IMR-90 (cell line): ENCODE measurements at regions not wholly inside any gene's neighbourhood (a gene's known extent, or its start where the extent isn't known, plus 50 kb on each side); places are given as distances from the start of the nearest gene placed in this dataset.

Experiments
- ATAC-seq: fragments of 200-7000 bp; cut with Tn5 transposase; 2 replicates; pipeline ENCODE4 v1.9.1; 2020; ENCODE audit warnings: low read depth, mild to moderate bottlenecking, moderate library complexity
- BruUV-seq: library from RNA; stranded (reverse); fragments of 400-500 nt; replicated peaks from 2 replicates; lab custom pipeline; 2021; lab: Mats Ljungman, UMichigan
- CTCF ChIA-PET: fragments of 300-600 bp; formaldehyde crosslinking; extraction: SDS; loops from one replicate; lab custom pipeline; 2021; ENCODE audit warnings: antibody characterized with exemption; lab: Yijun Ruan, JAX
- POLR2A ChIA-PET: fragments of 300-600 bp; sonication (Branson Sonifier 250); formaldehyde crosslinking; loops from one replicate; lab custom pipeline; 2022; ENCODE audit warnings: antibody characterized with exemption; ENCODE audit not compliant: unreplicated experiment; lab: Charles Lee
- DNase-seq: peaks from one replicate; pipeline ENCODE4 v3.0.0; 2013
- H2AFZ ChIP-seq: replicated peaks from 2 replicates; pipeline ENCODE3; 2013; ENCODE audit warnings: low read length, mild to moderate bottlenecking; ENCODE audit not compliant: poor library complexity
- H2AK5ac ChIP-seq: 2 replicates; pipeline ENCODE4 v1.6.1; 2013; ENCODE audit warnings: low read depth, low read length, inconsistent platforms
- H2AK9ac ChIP-seq: replicated peaks from 2 replicates; pipeline ENCODE3; 2013; ENCODE audit warnings: mild to moderate bottlenecking, low read depth, low read length, moderate library complexity; ENCODE audit not compliant: poor library complexity
- H2BK120ac ChIP-seq: 2 replicates; pipeline ENCODE4 v1.6.1; 2013; ENCODE audit warnings: low read depth, low read length, inconsistent platforms
- H2BK15ac ChIP-seq: 3 replicates; pipeline ENCODE4 v1.6.1; 2013; ENCODE audit warnings: low read depth, low read length, inconsistent platforms
- H2BK20ac ChIP-seq: 2 replicates; pipeline ENCODE4 v1.6.1; 2013; ENCODE audit warnings: low read depth, mild to moderate bottlenecking, inconsistent platforms, low read length, moderate library complexity
- H2BK5ac ChIP-seq: 2 replicates; pipeline ENCODE4 v1.6.1; 2013; ENCODE audit warnings: mild to moderate bottlenecking, low read depth, low read length, inconsistent platforms; ENCODE audit not compliant: poor library complexity, severe bottlenecking
- H3K14ac ChIP-seq: replicated peaks from 2 replicates; pipeline ENCODE4 v1.6.1; 2013; ENCODE audit warnings: low read depth, low read length, inconsistent platforms
- H3K18ac ChIP-seq: 2 replicates; pipeline ENCODE4 v1.6.1; 2013; ENCODE audit warnings: low read depth, low read length, control low read depth
- H3K23ac ChIP-seq: 2 replicates; pipeline ENCODE4 v1.6.1; 2013; ENCODE audit warnings: low read depth, low read length, inconsistent platforms
- H3K27ac ChIP-seq: 2 replicates; pipeline ENCODE4 v1.5.1; 2013; ENCODE audit warnings: mild to moderate bottlenecking, control low read depth, low read length; ENCODE audit not compliant: insufficient read depth
- H3K27me3 ChIP-seq: 2 replicates; pipeline ENCODE4 v1.6.1; 2013; ENCODE audit warnings: low read length; ENCODE audit not compliant: control insufficient read depth, insufficient read depth
- H3K36me3 ChIP-seq: 2 replicates; pipeline ENCODE4 v1.6.1; 2013; ENCODE audit warnings: low read length, mixed read lengths; ENCODE audit not compliant: control insufficient read depth, insufficient read depth
- H3K4ac ChIP-seq: 2 replicates; pipeline ENCODE4 v1.6.1; 2013; ENCODE audit warnings: low read depth, low read length, inconsistent platforms
- H3K4me1 ChIP-seq: 2 replicates; pipeline ENCODE4 v1.6.1; 2013; ENCODE audit warnings: low read length, mixed read lengths; ENCODE audit not compliant: control insufficient read depth, insufficient read depth
- H3K4me2 ChIP-seq: 2 replicates; pipeline ENCODE4 v1.6.1; 2013; ENCODE audit warnings: low read depth, mild to moderate bottlenecking, control low read depth, low read length, moderate library complexity
- H3K4me3 ChIP-seq: 2 replicates; pipeline ENCODE4 v1.5.1; 2013; ENCODE audit warnings: low read depth, mild to moderate bottlenecking, control low read depth, low read length, moderate library complexity; ENCODE audit not compliant: insufficient read depth
- H3K56ac ChIP-seq: 2 replicates; pipeline ENCODE4 v1.6.1; 2013; ENCODE audit warnings: low read length, inconsistent platforms; ENCODE audit not compliant: insufficient read depth; ENCODE audit errors: extremely low read depth
- H3K79me1 ChIP-seq, 2 experiments: 2 replicates each; pipeline ENCODE4 v1.6.1; 2013; ENCODE audit warnings: low read length in 2 of 2, inconsistent platforms in 1 of 2, low read depth in 1 of 2
- H3K9ac ChIP-seq: 2 replicates; pipeline ENCODE4 v1.6.1; 2013; ENCODE audit warnings: low read depth, low read length, control low read depth
- H3K9me1 ChIP-seq: 2 replicates; pipeline ENCODE4 v1.6.1; 2013; ENCODE audit warnings: low read length, inconsistent platforms; ENCODE audit not compliant: insufficient read depth
- H3K9me3 ChIP-seq: 2 replicates; pipeline ENCODE4 v1.6.1; 2013; ENCODE audit warnings: low read length; ENCODE audit not compliant: control insufficient read depth, insufficient read depth
- H4K20me1 ChIP-seq: 2 replicates; pipeline ENCODE4 v1.6.1; 2013; ENCODE audit warnings: low read length, inconsistent platforms; ENCODE audit not compliant: insufficient read depth
- H4K5ac ChIP-seq: 2 replicates; pipeline ENCODE4 v1.6.1; 2013; ENCODE audit warnings: mild to moderate bottlenecking, low read depth, low read length, control low read depth
- H4K8ac ChIP-seq, 2 experiments: 2 replicates each; pipeline ENCODE4 v1.6.1; 2013; ENCODE audit warnings: low read depth in 2 of 2, low read length in 2 of 2, control low read depth in 1 of 2, inconsistent platforms in 1 of 2
- H4K91ac ChIP-seq: 2 replicates; pipeline ENCODE4 v1.6.1; 2013; ENCODE audit warnings: low read depth, low read length, inconsistent platforms; ENCODE audit not compliant: insufficient read depth
- CEBPB ChIP-seq: IDR thresholded peaks from 2 replicates; pipeline ENCODE4 v1.6.1; 2012; ENCODE audit warnings: low read depth, low read length, improper control_type of control experiment
- CHD1 ChIP-seq: IDR thresholded peaks from 2 replicates; pipeline ENCODE4 v1.6.1; 2012; ENCODE audit warnings: low read depth, low read length, improper control_type of control experiment
- CTCF ChIP-seq: conservative IDR thresholded peaks from 2 replicates; pipeline ENCODE4 v1.5.1; 2012; ENCODE audit warnings: mild to moderate bottlenecking, low read depth, low read length, improper control_type of control experiment
- ELK1 ChIP-seq: fragments of 150-350 bp; IDR thresholded peaks from 2 replicates; pipeline ENCODE4 v1.6.1; 2016; ENCODE audit warnings: low read depth, mild to moderate bottlenecking, low read length, moderate library complexity, borderline replicate concordance
- MAFK ChIP-seq: IDR thresholded peaks from 2 replicates; pipeline ENCODE4 v1.6.1; 2012; ENCODE audit warnings: low read depth, low read length, improper control_type of control experiment
- MAZ ChIP-seq: IDR thresholded peaks from 2 replicates; pipeline ENCODE4 v1.6.1; 2012; ENCODE audit warnings: low read depth, mild to moderate bottlenecking, low read length, improper control_type of control experiment, moderate library complexity, borderline replicate concordance
- MXI1 ChIP-seq: IDR thresholded peaks from 2 replicates; pipeline ENCODE4 v1.6.1; 2012; ENCODE audit warnings: low read depth, mild to moderate bottlenecking, low read length, moderate library complexity, borderline replicate concordance
- NFE2L2 ChIP-seq: fragments of 150-350 bp; IDR thresholded peaks from 2 replicates; pipeline ENCODE4 v1.6.1; 2016; ENCODE audit warnings: low read depth, mild to moderate bottlenecking, low read length
- POLR2A ChIP-seq: IDR thresholded peaks from 2 replicates; pipeline ENCODE4 v1.6.1; 2012; ENCODE audit warnings: mild to moderate bottlenecking, low read depth, low read length
- RAD21 ChIP-seq: IDR thresholded peaks from 2 replicates; pipeline ENCODE4 v1.6.1; 2012; ENCODE audit warnings: low read length, improper control_type of control experiment
- SMC3 ChIP-seq: fragments of 150-350 bp; IDR thresholded peaks from 2 replicates; pipeline ENCODE4 v1.6.1; 2016; ENCODE audit warnings: low read depth, mild to moderate bottlenecking, antibody characterized with exemption, low read length, moderate library complexity
- USF2 ChIP-seq: fragments of 150-350 bp; IDR thresholded peaks from 2 replicates; pipeline ENCODE4 v1.6.1; 2017; ENCODE audit warnings: mild to moderate bottlenecking, antibody characterized with exemption, low read length, low read depth
- WGBS, 2 experiments: methylation state at CpG; one replicate each; pipeline versions ENCODE4 v1.1.5 to v1.1.7; 2013; ENCODE audit warnings: missing lambda C conversion rate in 2 of 2; ENCODE audit not compliant: insufficient read length in 1 of 2; ENCODE audit errors: extremely low coverage in 2 of 2; 5-methylcytosine and 5-hydroxymethylcytosine counted together
- dilution Hi-C: fragments of 300-500 bp; cut with HindIII; formaldehyde crosslinking; loops from one replicate; pipeline ENCODE4 v1.14.3; 2018; ENCODE audit warnings: low sequenced_read_pairs; ENCODE audit not compliant: unreplicated experiment
- in situ Hi-C: fragments of 300-500 bp; cut with MboI; formaldehyde crosslinking; loops from 3 replicates; pipeline ENCODE4 v1.14.3; 2019; ENCODE audit warnings: low sequenced_read_pairs, inconsistent platforms, mixed read lengths
- intact Hi-C: fragments of 100-400 bp; cut with micrococcal nuclease; formaldehyde crosslinking; loops from 2 replicates; pipeline ENCODE4 v1.10.0; 2022

GRCh38 chr3:176796371-176796770, 400.9 kb downstream of the TBL1XR1 start:
- no peak overlapping the region for H3K4me3 ChIP-seq
- H3K18ac ChIP-seq, result no peak overlapping the region
- no peak overlapping the region for H3K14ac ChIP-seq
- no TSS peak for BruUV-seq
- H2BK15ac ChIP-seq, result no peak overlapping the region
- no peaks in the 10 kb centered on the region for H3K4me1 ChIP-seq
- ATAC-seq (peak; percentile 67), DNase-seq (peak; percentile 9)
- no peaks in the 10 kb centered on the region for H3K79me1 ChIP-seq
- no peak overlapping the region for H3K4me2 ChIP-seq
- no peak overlapping the region for H3K4ac ChIP-seq
- ChIA-PET CTCF (no interaction called here), POLR2A (no interaction called here)
- no peak overlapping the region for H3K27ac ChIP-seq
- no peak overlapping the region for H2AFZ ChIP-seq
- H3K27me3 ChIP-seq, result no peaks in the 10 kb centered on the region; the same call in 1 of the 2 replicates
- no peaks in the 10 kb centered on the region for H3K36me3 ChIP-seq
- H3K56ac ChIP-seq, result no peak overlapping the region
- intact Hi-C loops (no loop called here), dilution Hi-C loops (no loop called here), in situ Hi-C loops (no loop called here)
- no peak overlapping the region for H2BK120ac ChIP-seq
- no peak overlapping the region for H2AK5ac ChIP-seq
- H4K91ac ChIP-seq, result no peak overlapping the region
- H3K9me1 ChIP-seq, result no peaks in the 10 kb centered on the region
- H2BK20ac ChIP-seq, result no peak overlapping the region
- H4K8ac ChIP-seq, result no peak overlapping the region
- no CpG with 5 or more reads among the region's 2 CpGs for WGBS, 2 experiments
- no peaks in the 10 kb centered on the region for H3K9me3 ChIP-seq
- H4K5ac ChIP-seq, result no peak overlapping the region
- H4K20me1 ChIP-seq, result no peaks in the 10 kb centered on the region
- TF ChIP-seq SMC3 (no peak), MAZ (no peak), ELK1 (no peak), CEBPB (no peak), CHD1 (no peak), USF2 (no peak), MXI1 (no peak), NFE2L2 (no peak), RAD21 (no peak), POLR2A (no peak), MAFK (no peak), CTCF (no peak)
- H3K23ac ChIP-seq, result no peak overlapping the region
- H2AK9ac ChIP-seq, result no peak overlapping the region
- H3K9ac ChIP-seq, result no peak overlapping the region
- no peak overlapping the region for H2BK5ac ChIP-seq
